ENCODE measurements at regions not wholly inside any gene's neighbourhood (a gene's known extent, or its start where the extent isn't known, plus 50 kb on each side); places are given as distances from the start of the nearest gene placed in this dataset.

GRCh38 chr3:153331676-153332075 lies 169.7 kb downstream of the RAP2B start:
- intact Hi-C loops (cut with micrococcal nuclease) (no loop called here), dilution Hi-C loops (cut with MboI; ENCODE audit: extremely low pct_ligation_motif_present, low sequenced_read_pairs) (no loop called here)
- Histone ChIP-seq H3K4me1 (ENCODE audit: control insufficient read depth, extremely low read depth, insufficient read depth, low read length) (no peaks in the 10 kb centered on the region), H3K4me2 (ENCODE audit: insufficient read depth, low read length) (no peak overlapping the region), H2AFZ (ENCODE audit: low read depth, low read length) (no peak overlapping the region), H3K4me3 (replicated peaks in 1 of 3; ENCODE audit: insufficient read depth in 1 of 3, low read depth in 1 of 3, low read length in 3 of 3) (no peak overlapping the region), H3K9me3 (replicated peaks; ENCODE audit: control insufficient read depth, insufficient read depth, low read length) (no peaks in the 10 kb centered on the region), H3K27me3 (ENCODE audit: control insufficient read depth in 2 of 2, insufficient read depth in 2 of 2, low read length in 2 of 2) (no peaks in the 10 kb centered on the region), H3K27ac (ENCODE audit: insufficient read depth, low read depth, low read length) (no peak overlapping the region), H3K36me3 (ENCODE audit: control insufficient read depth in 2 of 2, extremely low read depth in 1 of 2, insufficient read depth in 2 of 2, low read length in 2 of 2) (no peaks in the 10 kb centered on the region), H3K9me1 (replicated peaks; ENCODE audit: control insufficient read depth, extremely low read depth, insufficient read depth, low read length) (no peaks in the 10 kb centered on the region), H3K79me2 (ENCODE audit: control insufficient read depth, insufficient read depth, low read length) (no peaks in the 10 kb centered on the region), H4K20me1 (replicated peaks; ENCODE audit: control insufficient read depth, extremely low read depth, insufficient read depth, low read length) (no peaks in the 10 kb centered on the region), H3K9ac (replicated peaks; ENCODE audit: extremely low read depth, insufficient read depth, low read length) (no peak overlapping the region)
- TF ChIP-seq POLR2A (IDR thresholded peaks at IDR 0.05; ENCODE audit: low read depth, low read length) (no peak), GATA2 (IDR thresholded peaks at IDR 0.05; ENCODE audit: insufficient read depth, insufficient read length, low read depth, low read length) (no peak), FOS (IDR thresholded peaks at IDR 0.05; ENCODE audit: borderline replicate concordance, insufficient read depth, low read length) (no peak), POLR2AphosphoS5 (IDR thresholded peaks at IDR 0.05; ENCODE audit: insufficient read depth, low read depth, low read length) (no peak), CTCF (IDR thresholded peaks at IDR 0.05; ENCODE audit: extremely low read depth in 1 of 2, insufficient read depth in 1 of 2, low read depth in 1 of 2, low read length in 2 of 2) (no peak), JUN (IDR thresholded peaks at IDR 0.05; ENCODE audit: borderline replicate concordance, insufficient read depth, insufficient read length, low read depth) (no peak), EZH2 (IDR thresholded peaks at IDR 0.05; ENCODE audit: borderline replicate concordance, low read depth, low read length, severe bottlenecking) (no peak), MYC (IDR thresholded peaks at IDR 0.05; ENCODE audit: low read depth, low read length) (no peak)
- TF ChIP-seq, protein P1, sequence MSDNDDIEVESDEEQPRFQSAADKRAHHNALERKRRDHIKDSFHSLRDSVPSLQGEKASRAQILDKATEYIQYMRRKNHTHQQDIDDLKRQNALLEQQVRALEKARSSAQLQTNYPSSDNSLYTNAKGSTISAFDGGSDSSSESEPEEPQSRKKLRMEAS (IDR thresholded peaks at IDR 0.05; ENCODE audit: insufficient read depth, insufficient read length): no peak
- DNase-seq (ENCODE audit: low read depth, low spot score): no peak
- ChIA-PET POLR2A (no interaction called here), CTCF (interaction anchor here (1.0 kb wide), 1 partner anchor 289 kb away, joined by 3 read pairs; no protein-coding TSS in a partner anchor)
- BruUV-seq (replicated peaks): no TSS peak
- FAIRE-seq: no peak
